GM21515 (cell line): ENCODE measurements at regions not wholly inside any gene's neighbourhood (a gene's known extent, or its start where the extent isn't known, plus 50 kb on each side); places are given as distances from the start of the nearest gene placed in this dataset.

Experiments
- ATAC-seq: cut with Tn5 transposase; IDR thresholded peaks from one replicate; pipeline ENCODE4 v1.9.1; 2021; ENCODE audit not compliant: unreplicated experiment

- no peak for ATAC-seq
These were observed 51.3 kb downstream of the GADD45G start for GRCh38 chr9:89655990-89656657.

GRCh38 chr9:89657295-89657694 is 52.5 kb downstream of the GADD45G start:
- ATAC-seq, result no peak

DNA sequence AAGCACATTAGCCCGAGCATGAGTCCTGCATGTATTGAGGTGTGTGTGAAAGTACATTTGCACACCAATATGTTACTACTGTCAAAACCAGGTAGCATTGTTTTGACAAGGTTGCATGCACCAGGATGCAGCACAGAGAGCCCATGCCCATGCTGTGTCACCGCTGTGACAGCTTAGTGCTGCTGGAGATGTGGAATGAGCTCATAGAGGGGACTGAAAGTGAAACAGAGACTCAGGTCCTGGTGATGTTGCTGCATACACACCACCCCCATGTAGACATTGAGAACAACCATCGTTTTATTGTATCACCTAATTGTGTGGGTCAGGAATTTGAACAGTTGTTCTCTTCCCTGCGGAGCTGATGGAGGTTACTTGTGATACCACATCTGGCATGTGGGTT is 53.0 kb downstream of the GADD45G start:
- peak; percentile 74 for ATAC-seq

DNA sequence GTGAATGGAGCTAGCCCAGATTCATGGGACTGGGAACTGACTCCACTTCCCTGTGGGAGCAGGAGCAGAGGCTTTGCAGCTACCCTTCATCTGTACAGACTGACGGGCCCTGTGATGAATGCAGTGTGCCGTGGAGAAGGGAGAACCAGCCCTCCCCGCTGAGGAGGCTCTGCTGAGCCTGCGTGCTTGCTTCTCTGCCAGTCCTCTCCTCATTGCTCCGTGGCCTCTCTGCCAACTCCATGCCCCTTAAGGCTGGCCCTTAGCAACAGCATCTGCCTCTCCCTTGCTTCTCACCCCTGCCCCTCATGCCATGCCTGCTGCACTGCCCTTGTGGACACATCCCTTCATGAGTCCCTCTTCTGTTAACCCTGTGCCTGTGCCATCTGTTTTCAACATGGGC is 53.6 kb downstream of the GADD45G start:
- no peak for ATAC-seq

DNA sequence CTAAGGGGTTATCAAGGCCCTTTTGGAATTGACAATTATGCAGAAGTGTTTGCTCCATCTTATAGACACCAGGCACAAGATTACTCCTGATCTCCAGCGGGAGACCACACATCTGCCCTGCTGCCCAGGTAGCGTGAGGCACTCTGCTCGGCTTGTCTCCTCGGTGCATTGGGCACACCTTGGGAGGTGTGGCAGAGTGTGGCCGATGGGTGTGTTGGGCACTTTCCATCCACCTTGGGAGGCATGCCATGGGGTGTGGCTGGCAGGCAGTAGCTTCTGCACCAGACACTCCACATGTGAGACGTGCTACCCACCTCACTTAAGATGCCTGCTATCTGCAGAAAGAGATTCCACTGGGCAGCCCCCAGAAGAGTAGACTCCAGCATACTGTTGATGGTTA is 54.1 kb downstream of the GADD45G start:
- ATAC-seq, result no peak

DNA sequence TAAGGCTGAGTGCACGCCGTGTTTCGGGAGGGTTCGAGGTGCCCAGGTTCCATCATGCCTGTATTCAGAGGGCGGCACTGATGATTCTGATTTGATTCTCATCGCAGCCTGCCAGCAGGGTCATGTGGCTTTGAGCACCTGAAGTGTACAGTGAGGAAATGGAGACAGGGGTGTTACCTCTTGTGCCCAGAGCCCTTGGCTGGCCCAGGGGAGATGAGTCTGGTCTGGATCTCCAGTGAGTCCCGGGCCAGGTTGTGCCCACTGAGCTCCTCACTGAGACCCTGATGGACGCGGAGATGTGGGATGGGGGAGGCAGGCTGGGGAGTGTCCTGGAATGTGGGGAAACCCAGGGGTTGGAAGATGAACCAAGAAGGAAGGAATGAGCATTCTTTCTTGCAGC is 54.7 kb downstream of the GADD45G start:
- ATAC-seq, result no peak

DNA sequence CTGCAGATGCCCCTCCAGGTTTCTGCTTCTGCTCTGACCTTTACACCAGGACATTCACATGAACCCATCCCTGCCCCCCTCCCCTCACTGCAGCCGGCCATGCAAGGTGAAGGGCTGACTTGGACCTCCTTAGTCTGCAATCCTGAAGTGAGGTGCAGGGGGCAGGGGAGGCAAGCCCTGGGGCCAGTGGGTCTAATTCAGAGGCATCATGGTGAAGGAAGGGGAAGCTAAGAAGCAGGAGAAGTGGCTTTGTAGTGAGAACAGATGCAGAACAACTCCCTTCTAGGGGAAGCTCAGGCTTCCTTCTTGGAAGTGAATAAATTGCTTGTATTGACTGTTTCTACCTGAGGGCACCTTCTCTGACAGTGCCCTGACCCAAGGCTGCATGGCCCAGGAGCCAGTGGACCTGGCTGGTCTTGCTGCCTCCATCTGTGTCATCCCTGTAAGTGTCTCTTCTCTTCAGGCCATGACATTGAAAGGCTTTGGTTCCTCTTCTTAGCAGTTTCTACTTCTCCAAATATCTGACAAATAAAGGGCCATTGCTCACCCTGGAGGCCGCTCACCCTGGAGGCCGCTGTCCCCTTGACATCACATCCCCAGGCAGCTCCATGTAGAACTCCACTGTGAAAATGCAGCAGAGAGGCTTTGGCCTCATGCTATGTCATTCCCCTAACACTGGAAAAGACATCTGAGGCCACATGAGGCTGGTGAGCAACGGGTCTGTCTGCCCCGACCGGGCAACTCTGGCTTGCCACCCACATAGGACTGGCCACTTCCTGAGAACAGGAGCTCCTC is 55.3 kb downstream of the GADD45G start:
- no peak for ATAC-seq

DNA sequence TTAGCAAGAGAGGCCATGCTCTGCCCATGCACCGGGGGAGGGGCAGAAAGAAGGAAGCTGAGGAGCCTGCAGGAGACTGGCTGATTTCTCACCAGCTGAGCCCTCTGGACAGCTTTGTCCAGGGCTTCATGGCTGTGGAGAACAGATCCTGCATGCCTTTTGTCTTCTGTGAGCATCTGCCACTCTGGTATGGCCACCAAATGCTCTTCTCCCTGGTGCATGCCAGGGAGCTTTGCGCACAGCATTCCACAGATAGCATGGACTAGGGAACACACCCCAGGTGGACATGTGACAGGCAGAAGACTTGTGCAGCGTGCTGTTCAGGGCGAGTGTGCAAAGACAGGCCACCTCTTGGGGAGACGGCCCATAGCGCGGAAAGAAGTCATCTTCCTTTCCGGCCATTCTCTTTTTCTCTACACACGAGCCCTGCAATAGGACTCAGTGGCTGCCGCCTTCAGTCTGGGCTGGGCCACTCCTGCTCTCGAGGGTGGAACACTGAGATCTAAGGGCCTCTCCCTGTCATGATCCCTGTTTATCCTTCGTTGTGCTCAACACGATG is 56.7 kb downstream of the GADD45G start:
- ATAC-seq, result no peak

GRCh38 chr9:89661956-89662717 is 57.3 kb downstream of the GADD45G start:
- no peak for ATAC-seq

DNA sequence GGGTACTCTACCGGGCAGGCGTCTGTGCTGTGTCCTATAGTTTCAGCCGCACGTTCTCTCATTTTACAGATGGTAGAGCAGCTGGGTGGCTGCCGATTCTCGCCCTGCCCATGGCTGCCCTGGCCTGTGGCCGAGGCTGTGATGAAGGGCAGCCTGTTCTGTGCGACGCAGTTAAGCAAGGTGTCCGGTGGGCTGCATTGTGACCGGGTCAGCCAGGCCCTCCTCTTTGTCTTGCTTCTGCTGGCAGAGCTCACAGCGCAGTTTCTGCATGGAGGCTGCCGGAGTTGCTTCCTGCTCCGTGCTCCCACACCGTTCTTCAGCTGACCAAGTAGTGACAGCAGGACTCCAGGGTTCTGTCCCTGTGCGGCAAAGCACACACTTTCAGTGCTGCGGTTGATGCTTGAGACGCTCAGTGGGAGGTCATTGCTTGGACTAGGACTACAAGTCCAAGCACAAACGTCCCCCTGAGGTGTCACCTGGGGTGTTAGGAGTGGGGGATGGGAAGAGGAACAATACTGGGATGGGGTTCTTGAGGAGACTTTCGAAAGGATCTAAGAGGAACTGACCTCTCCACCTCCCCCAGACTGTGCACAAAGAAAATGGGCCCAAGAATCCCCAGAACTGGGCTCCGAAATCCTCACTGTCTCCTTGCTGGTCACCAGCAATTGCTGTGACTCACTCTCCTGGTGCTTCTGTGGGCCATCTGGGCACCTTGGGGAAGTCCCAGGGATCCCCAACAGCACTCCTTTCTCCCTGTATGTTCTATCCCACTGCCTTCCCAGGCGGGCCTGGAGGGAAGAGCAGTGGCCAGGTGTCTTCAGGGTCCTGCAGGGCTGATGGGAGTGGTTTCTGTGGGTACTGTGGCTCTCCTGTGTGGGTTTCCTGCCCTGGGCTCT is 58.2 kb downstream of the GADD45G start:
- no peak for ATAC-seq

DNA sequence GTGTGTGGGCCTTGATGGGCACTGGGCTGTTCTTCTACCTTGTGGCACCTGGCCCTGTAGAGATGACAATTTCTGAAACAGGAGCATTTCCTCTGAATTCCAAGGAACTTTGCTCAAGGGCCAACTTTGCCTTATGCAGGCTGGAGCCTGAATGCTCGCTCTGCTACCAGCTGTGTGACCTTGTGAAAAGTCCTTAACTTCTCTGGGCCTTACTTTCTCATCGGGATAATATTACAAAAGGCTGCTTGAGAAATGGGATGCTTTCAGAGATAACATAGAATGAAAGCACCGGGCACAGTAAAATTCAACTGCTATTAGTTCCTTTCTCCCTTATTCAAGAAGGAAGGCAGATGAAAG is 58.8 kb downstream of the GADD45G start:
- no peak for ATAC-seq

- ATAC-seq, result no peak
These were observed 59.2 kb downstream of the GADD45G start for GRCh38 chr9:89664010-89664409.

DNA sequence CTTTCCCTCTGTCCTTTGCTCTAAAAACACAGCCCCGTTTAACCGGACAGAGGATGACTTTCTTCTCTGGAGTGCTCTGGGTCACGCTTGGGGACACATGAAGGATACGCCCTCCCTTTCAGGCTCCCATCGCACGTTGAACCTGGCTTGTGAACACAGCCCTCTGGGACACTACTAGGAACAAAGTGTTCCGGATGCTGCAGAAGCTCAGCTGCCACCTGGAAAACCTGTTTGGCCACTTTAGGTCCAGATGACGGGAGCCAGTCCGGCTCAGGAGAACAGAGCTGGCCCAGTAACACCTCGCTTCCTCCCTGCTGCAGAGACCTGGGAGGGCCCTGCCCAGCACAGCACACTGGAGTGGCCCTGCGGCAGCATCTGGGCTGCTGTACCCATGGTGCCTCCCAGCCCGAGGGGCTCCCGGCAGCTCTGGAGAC is 60.1 kb downstream of the GADD45G start:
- no peak for ATAC-seq

GRCh38 chr9:89666364-89666763 is 61.6 kb downstream of the GADD45G start:
- ATAC-seq, result no peak

DNA sequence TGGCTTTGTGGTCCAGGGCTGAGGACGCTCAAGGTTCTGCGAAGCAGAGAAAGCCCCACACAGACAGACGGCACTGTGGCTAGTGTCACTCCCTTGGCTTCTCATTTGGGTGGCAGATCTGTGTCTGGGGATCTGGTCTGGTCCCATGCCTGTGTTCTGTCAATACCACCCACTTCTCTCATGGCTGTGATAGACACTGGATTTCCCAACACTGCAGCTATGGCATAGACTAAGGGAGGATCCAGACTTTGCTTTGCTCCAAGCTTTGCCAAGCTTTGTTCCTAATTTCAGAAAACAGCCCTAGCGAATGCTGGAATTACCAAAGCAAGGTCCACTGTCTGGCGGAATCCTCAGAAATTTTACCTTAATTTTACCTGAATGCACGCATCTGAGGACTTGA is 62.1 kb downstream of the GADD45G start:
- ATAC-seq, result no peak

DNA sequence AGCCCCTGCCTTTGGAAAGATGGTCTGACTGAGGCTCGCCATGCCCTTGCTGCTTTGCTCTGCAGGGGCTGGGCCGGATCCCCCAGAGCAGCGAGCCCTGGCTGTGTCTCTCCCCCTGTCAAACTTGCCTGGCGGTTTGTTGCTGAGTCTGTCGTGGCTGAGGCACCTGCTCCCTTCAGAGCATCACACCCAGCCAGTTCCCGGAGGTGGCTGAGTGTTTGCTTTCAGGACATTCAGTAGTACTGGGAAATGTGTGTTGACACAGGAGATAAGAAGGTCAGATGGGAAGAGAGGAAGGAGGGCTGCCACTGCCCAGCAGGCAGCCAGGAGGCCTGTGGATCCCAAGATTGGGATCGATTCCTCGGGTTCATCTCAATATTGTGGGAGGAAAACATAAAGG is 62.9 kb downstream of the GADD45G start:
- no peak for ATAC-seq

GRCh38 chr9:89668216-89668865 is 63.5 kb downstream of the GADD45G start:
- no peak for ATAC-seq

- ATAC-seq, result no peak
These were observed 64.0 kb downstream of the GADD45G start for GRCh38 chr9:89668866-89669246.

DNA sequence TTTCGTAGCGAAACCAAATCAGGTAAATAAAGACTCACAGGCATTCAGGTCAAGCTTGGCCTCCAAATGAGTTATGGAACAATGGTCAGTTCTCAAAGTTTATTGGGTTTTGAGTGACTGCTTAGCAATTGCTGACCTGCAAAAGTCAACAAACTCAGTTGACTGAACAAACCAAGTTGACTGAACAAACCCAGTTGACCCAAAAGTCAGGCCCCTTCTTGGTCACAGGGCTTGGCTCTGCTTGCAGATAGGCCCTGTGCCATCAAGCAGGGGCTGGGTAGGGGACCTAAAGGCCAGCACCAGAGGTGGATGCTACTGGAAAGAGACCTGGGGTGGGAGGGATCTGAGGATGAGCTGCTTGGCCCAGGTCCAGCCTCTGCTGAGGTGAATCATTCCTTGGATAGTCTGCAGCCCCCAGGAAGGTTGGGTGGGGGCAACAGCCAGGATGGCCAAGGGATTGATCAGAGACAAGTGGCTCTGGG is 64.6 kb downstream of the GADD45G start:
- no peak for ATAC-seq

- no peak for ATAC-seq
These were observed 65.3 kb downstream of the GADD45G start for GRCh38 chr9:89670114-89670513.
